A549 (cell line): ENCODE measurements at regions not wholly inside any gene's neighbourhood (a gene's known extent, or its start where the extent isn't known, plus 50 kb on each side); places are given as distances from the start of the nearest gene placed in this dataset.

Experiments
- ATAC-seq, 2 experiments: fragments of 200-7000 bp in 1 of 2; fragments of >200 bp in 1 of 2; cut with Nextera tagmentation in 1 of 2; cut with Tn5 transposase in 1 of 2; 3 replicates each; pipeline versions ENCODE4 v1.8.0 to v1.9.1; 2018 to 2020; ENCODE audit warnings: mild to moderate bottlenecking in 1 of 2, moderate library complexity in 1 of 2
- CTCF ChIA-PET: fragments of 300-600 bp; sonication (Branson Sonifier 250); formaldehyde crosslinking; extraction: SDS; loops from one replicate; lab custom pipeline; 2021; ENCODE audit warnings: antibody characterized with exemption, inconsistent platforms; lab: Yijun Ruan, JAX
- POLR2A ChIA-PET: fragments of 350-600 bp; formaldehyde crosslinking; extraction: SDS; loops from one replicate; lab custom pipeline; 2021; ENCODE audit warnings: antibody characterized with exemption, inconsistent platforms; lab: Yijun Ruan, JAX
- DNase-seq, 2 experiments: peaks; one replicate each; pipeline versions ENCODE4 v3.0.0 to v3.0.0-alpha.2; 2011 to 2016; ENCODE audit warnings: low read depth in 1 of 2, low spot score in 1 of 2
- FAIRE-seq: peaks from 2 replicates; lab custom pipeline; 2011; peaks lifted over from hg19 to GRCh38; lab: Jason Lieb, UNC
- H3K27ac ChIP-seq, 2 experiments: fragments of >200 bp; sonication (Bioruptor Twin); formaldehyde crosslinking; 3 replicates each; pipeline ENCODE4 v1.5.1; 2016 to 2017
- H3K4me1 ChIP-seq: fragments of >200 bp; sonication (Bioruptor Twin); formaldehyde crosslinking; 3 replicates; pipeline ENCODE4 v1.6.1; 2016
- H3K4me2 ChIP-seq: fragments of >200 bp; sonication (Bioruptor Twin); formaldehyde crosslinking; 3 replicates; pipeline ENCODE4 v1.6.1; 2016
- H3K4me3 ChIP-seq: fragments of >200 bp; sonication (Bioruptor Twin); formaldehyde crosslinking; 3 replicates; pipeline ENCODE4 v1.5.1; 2016
- H3K9me3 ChIP-seq: fragments of >200 bp; sonication (Bioruptor Twin); formaldehyde crosslinking; 3 replicates; pipeline ENCODE4 v1.6.1; 2016
- BCL3 ChIP-seq: fragments of >200 bp; sonication (Bioruptor Twin); formaldehyde crosslinking; IDR thresholded peaks from 3 replicates; pipeline ENCODE4 v1.6.1; 2016
- BHLHE40 ChIP-seq: IDR thresholded peaks from 2 replicates; pipeline ENCODE4 v1.6.1; 2012; ENCODE audit warnings: low read depth, low read length, inconsistent platforms
- CHD2 ChIP-seq: fragments of 150-350 bp; IDR thresholded peaks from 2 replicates; pipeline ENCODE4 v1.6.1; 2014; ENCODE audit warnings: low read length; ENCODE audit not compliant: partially characterized antibody
- CHD4 ChIP-seq: fragments of 200-600 bp; sonication (generic); IDR thresholded peaks from 2 replicates; pipeline ENCODE4 v1.6.1; 2016; ENCODE audit warnings: antibody characterized with exemption, mild to moderate bottlenecking, borderline replicate concordance
- CTCF ChIP-seq: fragments of >200 bp; sonication (Bioruptor Twin); formaldehyde crosslinking; IDR thresholded peaks from 3 replicates; pipeline ENCODE4 v1.5.1; 2016
- EHMT2 ChIP-seq: fragments of 200-600 bp; sonication (generic); IDR thresholded peaks from 2 replicates; pipeline ENCODE4 v1.6.1; 2016; ENCODE audit warnings: antibody characterized with exemption, low read depth, mild to moderate bottlenecking, moderate library complexity
- FOSL2 ChIP-seq, 2 experiments: fragments of 450-650 bp in 1 of 2; fragments of >200 bp in 1 of 2; sonication (Bioruptor Twin) in 1 of 2; formaldehyde crosslinking; IDR thresholded peaks; 2 replicates each; pipeline versions ENCODE4 v1.5.0 to v1.6.1; 2016 to 2020; ENCODE audit warnings: mild to moderate bottlenecking in 1 of 2, moderate library complexity in 1 of 2
- HDAC2 ChIP-seq: fragments of 200-600 bp; sonication (generic); IDR thresholded peaks from 2 replicates; pipeline ENCODE4 v1.6.1; 2016
- HOXA7 ChIP-seq: fragments of 250-450 bp; sonication (Bioruptor Pico); IDR thresholded peaks from 2 replicates; pipeline ENCODE4 v1.5.0; 2020; ENCODE audit warnings: mild to moderate bottlenecking, moderate library complexity
- KDM1A ChIP-seq: fragments of 200-600 bp; sonication (generic); IDR thresholded peaks from 2 replicates; pipeline ENCODE4 v1.6.1; 2016; ENCODE audit warnings: low read depth, mild to moderate bottlenecking
- MAX ChIP-seq: IDR thresholded peaks from 2 replicates; pipeline ENCODE4 v1.6.1; 2012
- NPAS2 ChIP-seq: fragments of 250-450 bp; sonication (Bioruptor Pico); IDR thresholded peaks from 2 replicates; pipeline ENCODE4 v1.8.0; 2022; ENCODE audit warnings: mild to moderate bottlenecking, moderate library complexity, borderline replicate concordance
- POLR2AphosphoS2 ChIP-seq: conservative IDR thresholded peaks from 2 replicates; pipeline ENCODE4 v1.6.1; 2012; ENCODE audit warnings: low read length, improper control_type of control experiment, inconsistent platforms
- RAD21 ChIP-seq, 2 experiments: fragments of >200 bp in 1 of 2; sonication (Bioruptor Twin) in 1 of 2; formaldehyde crosslinking in 1 of 2; IDR thresholded peaks in 1 of 2; conservative IDR thresholded peaks in 1 of 2; 2 replicates in 1 of 2; 3 replicates in 1 of 2; pipeline ENCODE4 v1.6.1; 2012 to 2018; ENCODE audit warnings: inconsistent platforms in 1 of 2
- REST ChIP-seq: fragments of 200-600 bp; sonication (generic); IDR thresholded peaks from 2 replicates; pipeline ENCODE4 v1.6.1; 2016; ENCODE audit warnings: antibody characterized with exemption, mild to moderate bottlenecking, moderate library complexity
- RFX5 ChIP-seq: fragments of 450-650 bp; IDR thresholded peaks from 2 replicates; pipeline ENCODE4 v1.7.1; 2014; ENCODE audit warnings: antibody characterized with exemption, mild to moderate bottlenecking, moderate library complexity
- USF2 ChIP-seq: fragments of 450-650 bp; IDR thresholded peaks from 2 replicates; pipeline ENCODE4 v1.6.1; 2014; ENCODE audit warnings: antibody characterized with exemption
- ZC3H11A ChIP-seq: fragments of 450-650 bp; IDR thresholded peaks from 2 replicates; pipeline ENCODE4 v1.6.1; 2014; ENCODE audit warnings: antibody characterized with exemption, mild to moderate bottlenecking
- ZNF302 ChIP-seq: fragments of 250-450 bp; sonication (Bioruptor Pico); IDR thresholded peaks from 2 replicates; pipeline ENCODE4 v1.9.0; 2021; ENCODE audit warnings: inconsistent platforms, mild to moderate bottlenecking, moderate library complexity
- ZSCAN20 ChIP-seq: fragments of 250-450 bp; sonication (Bioruptor Pico); IDR thresholded peaks from 2 replicates; pipeline ENCODE4 v1.8.0; 2022; ENCODE audit warnings: mild to moderate bottlenecking, moderate library complexity
- WGBS: methylation state at CpG from one replicate; pipeline ENCODE4 v1.1.6; 2017; ENCODE audit errors: missing lambda C conversion rate; 5-methylcytosine and 5-hydroxymethylcytosine counted together

GRCh38 chr14:30799933-30800332 lies 74.4 kb upstream of the COCH start:
- Histone ChIP-seq H3K4me2 (no peak overlapping the region), H3K4me1 (no peaks in the 10 kb centered on the region), H3K27ac (no peak overlapping the region), H3K4me3 (no peak overlapping the region), H3K9me3 (no peaks in the 10 kb centered on the region)
- no peak for DNase-seq
- TF ChIP-seq EHMT2 (no peak), MAX (no peak), USF2 (no peak), NPAS2 (CRISPR knock-in tag) (no peak), HOXA7 (CRISPR knock-in tag) (no peak), FOSL2 (IDR thresholded peaks at IDR 0.05) (no peak), FOSL2 (CRISPR knock-in tag; IDR thresholded peaks at IDR 0.05) (no peak), REST (no peak), CTCF (no peak), RFX5 (no peak), BCL3 (no peak), BHLHE40 (no peak), RAD21 (conservative IDR thresholded peaks at IDR 0.05 in 1 of 2, IDR thresholded peaks at IDR 0.05 in 1 of 2) (no peak), ZC3H11A (no peak), ZSCAN20 (CRISPR knock-in tag) (no peak), HDAC2 (no peak), CHD4 (no peak), CHD2 (no peak)
- FAIRE-seq = no peak
- 12% methylated on average over 1 of the region's 1 CpG for WGBS
- ChIA-PET CTCF (no interaction called here), POLR2A (no interaction called here)
- ATAC-seq = no peak

GRCh38 chr14:30803185-30803584 lies 71.2 kb upstream of the COCH start:
- Histone ChIP-seq H3K9me3 (no peaks in the 10 kb centered on the region), H3K4me3 (no peak overlapping the region), H3K4me2 (no peak overlapping the region), H3K4me1 (no peaks in the 10 kb centered on the region), H3K27ac (no peak overlapping the region)
- WGBS = 42% methylated on average over 2 of the region's 2 CpGs
- CTCF ChIA-PET = no interaction called here
- TF ChIP-seq POLR2AphosphoS2 = no peak
- no peak for TF ChIP-seq ZNF302
- no peak for TF ChIP-seq RAD21 (conservative IDR thresholded peaks at IDR 0.05 in 1 of 2, IDR thresholded peaks at IDR 0.05 in 1 of 2)
- no peak for TF ChIP-seq KDM1A
- TF ChIP-seq CTCF = no peak
- POLR2A ChIA-PET = no interaction called here
- FAIRE-seq (no peak), DNase-seq (no peak), ATAC-seq (no peak)
